ENCODE measurements at regions not wholly inside any gene's neighbourhood (a gene's known extent, or its start where the extent isn't known, plus 50 kb on each side); places are given as distances from the start of the nearest gene placed in this dataset.

GRCh38 chr16:35516971-35517370, 2057.6 kb downstream of the TP53TG3F start:
- DNase-seq, result no peak

- DNase-seq, result no peak
These were observed 2064.6 kb downstream of the TP53TG3F start for GRCh38 chr16:35523991-35524390.

GRCh38 chr16:35525979-35526590, 2066.7 kb downstream of the TP53TG3F start:
- DNase-seq, result no peak

GRCh38 chr16:35532576-35532975, 2073.2 kb downstream of the TP53TG3F start:
- no peak for DNase-seq

GRCh38 chr16:35533683-35534082, 2074.3 kb downstream of the TP53TG3F start:
- DNase-seq, result no peak

- no peak for DNase-seq
These were observed 2084.1 kb downstream of the TP53TG3F start for GRCh38 chr16:35543486-35543885.

- DNase-seq, result no peak
These were observed 2093.4 kb downstream of the TP53TG3F start for GRCh38 chr16:35552763-35553162.

- no peak for DNase-seq
These were observed 2098.3 kb downstream of the TP53TG3F start for GRCh38 chr16:35557731-35558130.

GRCh38 chr16:35559911-35560636, 2100.7 kb downstream of the TP53TG3F start:
- no peak for DNase-seq

- DNase-seq, result no peak
These were observed 2101.2 kb downstream of the TP53TG3F start for GRCh38 chr16:35560637-35560984.

GRCh38 chr16:35561346-35561745, 2101.9 kb downstream of the TP53TG3F start:
- DNase-seq, result no peak

GRCh38 chr16:35562471-35562870, 2103.1 kb downstream of the TP53TG3F start:
- DNase-seq, result no peak

- DNase-seq, result no peak
These were observed 2103.5 kb downstream of the TP53TG3F start for GRCh38 chr16:35562919-35563318.

- no peak for DNase-seq
These were observed 2104.7 kb downstream of the TP53TG3F start for GRCh38 chr16:35564148-35564547.

GRCh38 chr16:35564889-35565288, 2105.5 kb downstream of the TP53TG3F start:
- DNase-seq, result no peak

- no peak for DNase-seq
These were observed 2106.2 kb downstream of the TP53TG3F start for GRCh38 chr16:35565626-35566025.

- no peak for DNase-seq
These were observed 2110.0 kb downstream of the TP53TG3F start for GRCh38 chr16:35569413-35569812.

- DNase-seq, result no peak
These were observed 2111.5 kb downstream of the TP53TG3F start for GRCh38 chr16:35570946-35571345.

- DNase-seq, result no peak
These were observed 2112.8 kb downstream of the TP53TG3F start for GRCh38 chr16:35572186-35572585.

- no peak for DNase-seq
These were observed 2114.0 kb downstream of the TP53TG3F start for GRCh38 chr16:35573407-35573806.

- no peak for DNase-seq
These were observed 2114.6 kb downstream of the TP53TG3F start for GRCh38 chr16:35574011-35574410.

- no peak for DNase-seq
These were observed 2115.3 kb downstream of the TP53TG3F start for GRCh38 chr16:35574454-35575431.

GRCh38 chr16:35575432-35575821, 2116.0 kb downstream of the TP53TG3F start:
- no peak for DNase-seq

- no peak for DNase-seq
These were observed 2126.0 kb downstream of the TP53TG3F start for GRCh38 chr16:35585411-35585810.
